Stimulated activated CD4-positive, alpha-beta T cell treated with anti-CD3 and anti-CD28 coated beads, TNF-alpha, amount 100 ng/mL, for 48 hours (primary cell): ENCODE measurements at regions not wholly inside any gene's neighbourhood (a gene's known extent, or its start where the extent isn't known, plus 50 kb on each side); places are given as distances from the start of the nearest gene placed in this dataset.

Source experiments
- DNase-seq, 3 donors: peaks; one replicate each; pipeline ENCODE4 v3.0.0-alpha.2; 2020; ENCODE audit warnings: low read depth in 3 of 3

DNA sequence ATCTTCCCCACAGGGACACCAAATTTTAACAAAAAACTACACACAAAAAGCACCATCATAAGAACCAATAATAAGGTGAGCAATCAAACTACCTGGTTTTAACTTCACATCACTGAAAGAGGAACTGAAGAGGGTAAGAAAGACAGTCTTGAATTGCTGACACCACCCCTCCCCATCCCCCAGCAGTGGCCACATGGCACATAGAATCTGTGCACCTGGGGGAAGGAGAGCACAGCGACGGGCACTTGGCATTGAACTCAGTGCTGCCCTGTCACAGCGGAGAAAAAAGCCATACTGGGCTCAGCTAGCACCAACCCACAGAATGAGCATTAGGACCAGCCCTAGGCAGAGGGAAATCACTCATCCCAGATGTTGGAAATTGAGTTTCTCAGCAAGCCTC, 640.0 kb upstream of the ADGRL2 start:
- DNase-seq, result no peak

- no peak for DNase-seq
These were observed 642.1 kb upstream of the ADGRL2 start for GRCh38 chr1:81158592-81158991.

- no peak for DNase-seq
These were observed 643.0 kb upstream of the ADGRL2 start for GRCh38 chr1:81157686-81158085.

GRCh38 chr1:81156887-81157286, 643.8 kb upstream of the ADGRL2 start:
- no peak for DNase-seq

DNA sequence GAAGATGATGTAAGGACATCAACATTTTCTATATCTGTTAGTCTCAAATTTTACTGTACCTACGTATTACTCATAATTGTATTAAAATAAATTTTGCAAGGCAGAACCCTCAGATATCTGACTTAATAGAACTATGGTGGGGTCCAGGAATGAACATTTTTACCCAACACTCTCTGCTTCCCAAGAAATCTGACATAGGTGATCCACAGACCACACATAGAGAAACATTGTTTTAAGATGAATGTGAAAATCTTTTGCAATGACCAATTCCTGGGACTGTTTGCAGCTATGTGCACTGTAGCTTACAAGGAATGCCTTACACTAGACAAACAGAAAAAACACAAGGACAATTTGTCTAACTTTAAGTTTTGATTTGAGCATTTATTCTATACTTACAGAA, 645.6 kb upstream of the ADGRL2 start:
- DNase-seq, result no peak

DNA sequence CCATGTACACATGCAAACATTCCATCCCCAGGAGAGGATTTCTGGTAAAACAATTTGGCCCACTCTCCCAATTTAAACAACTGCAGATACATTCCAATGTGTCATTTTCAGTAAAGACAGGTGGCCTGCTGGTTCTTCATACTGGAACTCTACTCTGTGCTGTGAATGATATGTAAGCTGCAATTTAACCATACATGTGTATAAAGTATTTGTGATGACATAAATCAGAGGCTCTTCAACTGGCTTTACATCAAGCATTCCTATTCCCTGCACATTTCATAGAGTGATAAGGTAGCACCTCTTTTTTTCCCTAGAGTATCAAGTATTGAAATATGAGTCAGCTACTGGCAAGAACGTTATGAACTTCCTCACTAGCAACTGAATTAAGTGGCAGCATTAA, 649.5 kb upstream of the ADGRL2 start:
- DNase-seq, result no peak

DNA sequence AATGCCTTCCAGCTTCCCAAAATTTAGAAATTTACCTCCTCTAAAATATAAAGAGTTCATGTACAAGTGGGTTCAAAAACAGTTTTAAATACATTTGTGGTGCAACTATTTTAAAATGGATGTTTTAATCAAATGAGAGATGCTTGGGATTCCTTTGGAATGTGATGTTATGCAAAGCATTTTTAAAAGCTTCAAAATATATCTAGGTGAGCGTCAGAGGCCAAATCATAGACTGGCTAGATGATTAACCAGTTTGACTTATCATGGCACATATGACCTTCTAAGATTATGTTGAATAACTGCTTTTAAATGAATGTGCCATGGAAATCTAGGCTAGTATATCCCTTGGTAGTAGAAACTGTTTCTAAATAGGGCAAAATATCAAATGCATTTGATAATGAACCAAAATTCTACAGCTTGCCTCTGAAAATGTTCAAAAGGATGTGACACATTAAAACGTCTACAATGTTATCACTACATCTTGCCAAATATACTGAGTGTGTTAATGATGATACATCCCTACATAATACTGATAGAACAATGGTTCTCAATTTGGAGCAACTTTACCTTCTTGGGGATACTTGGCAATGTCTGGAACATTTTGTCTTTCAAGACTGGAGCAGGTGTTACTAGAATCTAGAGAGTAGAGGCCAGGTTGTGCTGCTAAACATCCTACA, 650.9 kb upstream of the ADGRL2 start:
- no peak for DNase-seq

DNA sequence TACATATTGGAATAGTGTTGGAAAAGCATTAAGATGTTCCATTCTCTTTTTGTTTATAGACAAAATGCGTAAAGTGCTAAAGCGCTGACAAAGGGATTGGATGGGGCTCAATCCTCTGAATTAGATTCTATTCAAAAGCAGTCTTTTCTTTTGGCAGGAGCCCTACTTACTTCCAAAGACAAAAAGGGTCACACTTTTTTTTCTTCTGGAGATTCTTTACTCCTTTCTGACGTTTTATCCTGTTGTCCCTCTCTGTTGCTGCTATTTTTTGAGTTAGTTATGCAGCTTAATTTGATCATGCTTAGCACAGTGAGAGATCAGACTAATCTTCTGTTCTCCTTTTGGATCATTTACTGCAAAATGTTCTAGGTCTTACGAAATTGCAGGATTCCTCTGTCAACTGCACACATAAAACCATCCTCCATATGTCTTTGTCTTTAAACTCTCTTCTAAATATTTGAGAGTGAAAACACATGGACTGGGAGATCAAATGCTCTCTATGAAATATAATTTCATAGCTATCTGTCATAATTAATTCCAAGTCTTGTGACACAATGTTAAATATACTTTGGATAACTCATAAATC, 656.4 kb upstream of the ADGRL2 start:
- no peak for DNase-seq

- DNase-seq, result no peak
These were observed 658.5 kb upstream of the ADGRL2 start for GRCh38 chr1:81142099-81142826.

GRCh38 chr1:81135524-81135923, 665.2 kb upstream of the ADGRL2 start:
- no peak for DNase-seq

DNA sequence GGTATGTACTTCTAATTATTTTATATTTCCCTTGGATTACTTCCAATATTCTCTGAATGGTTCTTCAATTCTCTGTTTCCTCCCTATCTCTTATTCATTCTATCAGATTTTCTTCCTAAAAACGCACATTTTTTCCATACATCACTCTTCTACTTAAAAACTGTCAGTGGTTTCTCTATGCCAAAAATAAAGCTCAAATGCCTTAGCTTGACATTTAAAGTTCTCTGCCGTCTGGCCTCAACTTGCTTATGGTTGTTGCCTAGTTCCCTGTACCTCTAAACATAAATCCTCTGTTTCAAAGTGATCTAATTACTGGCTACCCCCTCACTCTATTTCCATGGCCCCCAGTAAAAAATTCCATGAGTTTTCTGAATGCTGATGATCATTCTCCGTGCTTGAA, 671.0 kb upstream of the ADGRL2 start:
- no peak for DNase-seq

DNA sequence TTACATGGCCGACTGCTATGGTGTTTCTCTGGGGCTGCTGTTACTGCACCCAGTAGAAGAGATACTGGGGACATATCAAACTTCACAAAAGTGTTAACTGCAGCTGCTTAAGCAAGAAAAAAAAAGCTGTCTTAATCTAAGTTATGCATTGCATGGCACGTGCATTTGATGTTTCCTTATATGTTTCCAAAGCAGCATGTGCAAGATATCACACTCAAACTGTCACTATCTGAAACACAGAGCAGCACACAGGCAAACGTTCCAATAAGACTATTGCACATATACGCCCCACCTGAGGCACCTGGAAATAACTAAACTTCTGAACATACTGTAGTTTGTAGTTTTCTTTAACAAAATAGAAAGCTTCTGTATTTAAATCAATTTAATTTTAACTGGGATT, 671.4 kb upstream of the ADGRL2 start:
- no peak for DNase-seq

GRCh38 chr1:81128079-81128478, 672.7 kb upstream of the ADGRL2 start:
- no peak for DNase-seq

DNA sequence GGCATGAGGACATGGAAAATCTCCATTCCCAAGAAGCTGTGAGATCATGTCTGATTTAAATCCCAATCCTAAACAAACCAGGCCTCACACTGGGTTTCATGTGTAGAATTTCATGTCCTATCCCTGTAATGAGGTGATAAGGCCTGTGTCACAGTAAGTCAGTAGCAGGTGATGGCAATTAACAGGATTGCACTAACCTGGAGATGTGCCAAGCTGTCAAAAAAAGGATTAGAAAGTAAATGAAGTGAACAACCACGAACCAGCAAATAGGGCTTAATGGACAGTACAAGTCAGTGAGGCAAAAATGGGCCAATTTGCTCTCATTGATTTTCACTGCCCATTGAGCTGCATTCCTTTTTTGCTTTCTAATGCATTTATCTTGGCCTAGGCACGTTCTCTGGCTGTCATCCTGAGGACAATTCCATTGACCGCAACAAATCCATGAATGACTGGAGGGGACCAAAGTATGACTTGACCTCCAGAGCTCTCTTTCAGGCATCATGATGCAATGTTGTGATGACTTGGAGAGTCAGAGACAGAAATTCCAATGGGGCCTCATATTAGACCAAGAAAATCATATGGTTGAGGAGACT, 673.6 kb upstream of the ADGRL2 start:
- DNase-seq, result no peak

DNA sequence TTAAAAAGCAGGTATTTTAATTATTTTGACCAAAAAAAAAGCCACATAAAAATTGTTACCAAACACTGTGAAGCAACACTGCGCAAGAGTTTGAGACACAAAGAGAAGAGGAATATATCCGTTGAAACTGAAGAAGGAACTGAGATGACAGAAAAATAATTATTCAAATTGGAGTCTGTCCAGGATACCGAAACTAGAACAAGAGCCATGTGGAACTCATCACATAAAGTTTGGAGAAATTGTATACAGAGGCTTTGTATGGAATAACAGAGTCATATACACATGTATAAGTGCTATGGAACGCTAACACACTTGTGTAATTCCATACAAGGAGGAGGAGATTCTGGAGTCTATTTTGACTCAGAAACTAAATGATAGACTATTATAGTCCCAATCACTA, 675.1 kb upstream of the ADGRL2 start:
- DNase-seq, result no peak

- no peak for DNase-seq
These were observed 679.4 kb upstream of the ADGRL2 start for GRCh38 chr1:81121306-81121705.

DNA sequence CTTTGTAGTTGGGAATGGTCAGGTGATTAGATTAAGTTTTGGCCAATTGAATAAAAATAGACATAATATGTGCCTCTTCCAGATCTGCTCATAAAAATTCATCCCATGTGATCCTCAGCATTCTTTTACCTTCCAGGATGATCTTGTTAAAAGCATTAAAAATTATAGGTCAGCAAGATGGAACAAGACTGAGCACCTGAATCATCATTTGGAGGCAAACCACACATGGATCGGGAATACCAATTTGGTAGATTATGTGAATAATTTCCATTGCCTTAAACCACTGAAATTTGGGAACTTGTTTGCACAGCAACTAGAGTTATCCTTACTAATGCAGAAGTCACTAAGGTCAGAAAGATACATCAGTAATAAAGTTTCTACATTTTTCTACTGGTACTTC, 681.4 kb upstream of the ADGRL2 start:
- no peak for DNase-seq

GRCh38 chr1:81118550-81118949, 682.2 kb upstream of the ADGRL2 start:
- no peak for DNase-seq

- no peak for DNase-seq
These were observed 685.3 kb upstream of the ADGRL2 start for GRCh38 chr1:81115422-81115821.

DNA sequence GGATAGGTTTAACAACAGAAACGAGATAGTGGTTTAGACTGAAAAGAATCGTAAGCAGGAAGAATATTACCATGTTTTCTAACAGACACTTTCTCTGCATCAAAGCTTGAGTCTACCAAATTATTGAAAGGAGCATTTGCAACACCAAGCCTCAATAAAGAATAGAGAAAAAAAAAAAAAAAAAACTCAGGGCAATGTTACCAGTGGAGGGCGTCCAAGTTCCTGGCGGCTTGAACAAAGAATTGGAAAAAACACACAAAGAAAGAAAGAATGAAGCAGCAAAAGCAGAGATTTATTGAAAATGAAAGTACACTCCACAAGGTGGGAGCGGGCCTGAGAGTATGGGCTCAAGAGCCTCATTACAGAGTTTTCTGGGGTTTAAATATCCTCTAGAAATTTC, 686.5 kb upstream of the ADGRL2 start:
- no peak for DNase-seq

- no peak for DNase-seq
These were observed 687.0 kb upstream of the ADGRL2 start for GRCh38 chr1:81113688-81114087.

DNA sequence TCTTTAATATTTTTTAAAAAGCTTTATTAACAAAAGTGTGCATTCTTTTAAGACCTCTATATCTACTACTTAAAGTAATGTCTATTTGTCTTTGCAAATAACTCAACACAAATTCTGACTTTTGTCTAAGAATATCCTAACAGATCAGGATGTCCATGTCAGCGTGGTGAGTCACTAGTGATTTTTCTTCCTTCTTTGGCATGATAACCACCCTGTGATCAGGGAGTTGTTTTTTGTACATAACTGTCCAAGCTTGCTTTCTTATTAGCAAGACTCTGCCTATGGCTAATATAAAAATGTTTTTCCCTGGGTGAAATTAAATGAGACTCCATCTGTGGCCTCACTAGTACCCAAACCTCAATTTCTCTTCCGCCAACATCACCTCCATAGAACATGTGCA, 688.9 kb upstream of the ADGRL2 start:
- no peak for DNase-seq

- DNase-seq, result no peak
These were observed 691.7 kb upstream of the ADGRL2 start for GRCh38 chr1:81109038-81109437.
